ENCODE measurements at regions not wholly inside any gene's neighbourhood (a gene's known extent, or its start where the extent isn't known, plus 50 kb on each side); places are given as distances from the start of the nearest gene placed in this dataset.

DNA sequence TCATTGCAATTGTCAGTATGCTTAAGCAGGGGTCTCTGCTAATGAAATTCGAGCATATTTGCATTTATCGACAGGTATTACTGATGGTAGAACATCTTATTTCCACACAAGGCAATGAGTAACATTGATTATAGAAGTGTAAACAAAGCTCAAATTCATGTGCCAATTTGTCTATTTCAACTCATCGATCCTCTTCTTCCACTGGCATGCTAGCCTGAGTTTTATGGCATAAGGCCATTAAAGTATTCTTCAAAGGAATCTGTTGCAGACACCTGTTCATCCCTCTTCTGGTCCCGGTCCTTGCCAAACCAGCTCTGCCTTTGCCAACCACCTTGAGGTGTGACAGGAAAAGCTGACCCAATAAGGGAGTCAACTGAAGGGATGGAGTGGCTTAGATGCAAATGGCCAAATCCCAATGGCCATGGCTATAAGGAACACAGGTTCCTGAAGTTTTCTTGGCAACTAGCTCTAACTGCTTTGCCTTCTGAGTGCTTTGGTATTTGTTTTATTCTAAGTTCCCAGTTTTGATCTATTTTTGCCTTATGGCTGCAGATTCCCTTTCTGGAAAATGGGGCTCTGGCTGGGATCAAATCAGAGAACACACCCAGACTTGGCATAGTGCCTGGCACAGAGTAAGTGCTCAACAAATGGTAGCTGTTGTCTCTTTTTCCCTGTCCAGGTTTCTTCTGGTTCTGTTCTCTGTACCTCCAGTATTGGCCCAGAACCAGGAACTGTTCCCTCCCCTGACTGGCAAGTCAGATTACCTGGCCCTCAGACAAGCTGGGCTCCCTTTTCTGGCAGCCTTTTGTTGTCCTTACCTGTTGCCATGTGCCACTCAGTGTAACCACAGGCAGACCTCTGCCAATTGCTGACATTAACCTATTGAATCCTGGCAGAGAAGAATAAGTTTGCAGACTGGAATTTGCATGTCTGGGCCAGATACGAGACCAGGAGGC is 63.1 kb downstream of the RTL9 start:
- H3K4me3 ChIP-seq (ENCODE audit: low read length), result no peak overlapping the region
- DNase-seq (ENCODE audit: low read depth), result no peak
- TF ChIP-seq, protein P1, sequence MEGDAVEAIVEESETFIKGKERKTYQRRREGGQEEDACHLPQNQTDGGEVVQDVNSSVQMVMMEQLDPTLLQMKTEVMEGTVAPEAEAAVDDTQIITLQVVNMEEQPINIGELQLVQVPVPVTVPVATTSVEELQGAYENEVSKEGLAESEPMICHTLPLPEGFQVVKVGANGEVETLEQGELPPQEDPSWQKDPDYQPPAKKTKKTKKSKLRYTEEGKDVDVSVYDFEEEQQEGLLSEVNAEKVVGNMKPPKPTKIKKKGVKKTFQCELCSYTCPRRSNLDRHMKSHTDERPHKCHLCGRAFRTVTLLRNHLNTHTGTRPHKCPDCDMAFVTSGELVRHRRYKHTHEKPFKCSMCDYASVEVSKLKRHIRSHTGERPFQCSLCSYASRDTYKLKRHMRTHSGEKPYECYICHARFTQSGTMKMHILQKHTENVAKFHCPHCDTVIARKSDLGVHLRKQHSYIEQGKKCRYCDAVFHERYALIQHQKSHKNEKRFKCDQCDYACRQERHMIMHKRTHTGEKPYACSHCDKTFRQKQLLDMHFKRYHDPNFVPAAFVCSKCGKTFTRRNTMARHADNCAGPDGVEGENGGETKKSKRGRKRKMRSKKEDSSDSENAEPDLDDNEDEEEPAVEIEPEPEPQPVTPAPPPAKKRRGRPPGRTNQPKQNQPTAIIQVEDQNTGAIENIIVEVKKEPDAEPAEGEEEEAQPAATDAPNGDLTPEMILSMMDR (conservative IDR thresholded peaks at IDR 0.05; ENCODE audit: low read length), result no peak

DNA sequence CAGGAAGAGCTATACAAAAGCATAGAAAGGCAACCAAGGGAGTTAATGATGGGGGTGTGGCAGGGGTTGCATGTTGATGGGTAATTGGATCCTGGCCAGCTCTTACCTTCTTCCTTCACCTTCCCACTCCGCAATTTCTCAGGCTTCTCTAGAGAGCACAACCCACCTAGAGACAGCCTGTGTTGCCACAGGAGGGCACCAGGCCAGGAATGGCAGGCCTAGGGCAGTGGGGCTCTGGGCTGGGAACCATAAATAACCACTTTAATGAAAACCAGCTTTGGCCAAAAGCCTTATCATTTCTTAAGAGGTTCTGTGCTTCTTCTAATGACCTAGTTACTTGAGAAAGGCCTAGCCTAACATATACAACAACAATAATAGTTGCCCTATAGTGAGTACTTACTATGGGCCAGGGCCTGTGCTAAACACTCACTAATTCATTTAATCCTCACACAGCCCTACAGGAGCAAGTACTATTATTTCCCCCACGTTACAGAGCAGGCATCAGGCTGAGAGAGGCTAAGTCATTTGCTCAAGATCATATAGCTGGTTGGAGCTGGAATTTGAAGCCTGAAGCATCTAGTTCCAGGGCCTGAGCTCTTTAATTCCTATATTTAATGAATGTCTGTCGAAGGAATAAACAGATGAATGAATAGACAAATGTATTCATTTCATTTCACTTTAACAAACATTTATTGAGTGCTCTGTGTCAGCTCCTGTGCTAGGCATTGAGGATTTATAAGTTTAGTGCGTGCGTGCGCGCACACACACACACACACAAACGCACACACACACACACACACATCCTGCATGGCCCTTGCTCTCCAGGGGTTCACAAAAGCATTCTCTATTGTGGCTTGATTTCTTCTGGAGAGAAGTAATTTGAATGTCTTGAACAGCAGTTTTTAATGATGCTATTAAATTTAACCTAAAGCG is 66.8 kb downstream of the RTL9 start:
- TF ChIP-seq, protein P1 (conservative IDR thresholded peaks at IDR 0.05; ENCODE audit: low read length), result no peak
- DNase-seq (ENCODE audit: low read depth), result peak; percentile 40
- H3K4me3 ChIP-seq (ENCODE audit: low read length), result no peak overlapping the region

DNA sequence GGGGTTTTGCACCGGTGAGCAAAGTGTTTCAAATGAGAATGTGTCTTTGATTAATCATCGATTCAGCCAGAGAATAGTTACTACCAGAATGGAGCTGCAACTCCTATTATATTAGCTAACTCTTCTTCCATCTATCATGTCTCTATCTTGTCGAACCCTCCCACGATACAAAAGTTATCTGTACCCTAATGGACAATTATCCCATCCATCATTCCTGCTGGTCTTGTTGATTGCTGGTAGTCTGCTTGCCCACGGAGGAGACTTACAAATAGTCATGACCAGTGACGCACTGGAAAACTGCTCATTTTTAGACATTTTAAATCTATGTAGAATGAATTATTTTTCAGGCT is 67.5 kb downstream of the RTL9 start:
- TF ChIP-seq, protein P1 (conservative IDR thresholded peaks at IDR 0.05; ENCODE audit: low read length), result no peak
- no peak overlapping the region for H3K4me3 ChIP-seq (ENCODE audit: low read length)

DNA sequence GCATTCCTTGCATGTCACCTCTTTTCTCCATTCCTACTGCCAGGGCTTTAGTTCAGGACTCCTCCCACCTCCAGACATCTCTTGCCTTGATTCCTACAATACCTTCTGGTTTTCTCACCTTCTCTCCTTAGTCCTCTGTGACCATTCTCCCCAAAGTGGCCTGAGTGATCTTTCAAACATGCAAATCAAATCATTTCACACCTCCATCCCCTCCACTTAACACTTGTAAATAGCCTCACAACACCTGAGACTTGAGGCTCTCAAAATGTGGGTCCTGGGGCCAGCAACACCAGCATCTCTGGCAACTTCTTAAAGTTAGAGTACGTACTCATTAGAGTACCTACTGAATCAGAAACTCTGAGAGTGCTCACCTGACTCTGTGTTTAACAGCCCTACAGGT is 68.4 kb downstream of the RTL9 start:
- TF ChIP-seq, protein P1 (conservative IDR thresholded peaks at IDR 0.05; ENCODE audit: low read length), result no peak
- DNase-seq (ENCODE audit: low read depth), result no peak
- no peak overlapping the region for H3K4me3 ChIP-seq (ENCODE audit: low read length)

More for the DNA sequence above, 67.5 kb downstream of the RTL9 start:
- DNase-seq (ENCODE audit: low read depth), result no peak

DNA sequence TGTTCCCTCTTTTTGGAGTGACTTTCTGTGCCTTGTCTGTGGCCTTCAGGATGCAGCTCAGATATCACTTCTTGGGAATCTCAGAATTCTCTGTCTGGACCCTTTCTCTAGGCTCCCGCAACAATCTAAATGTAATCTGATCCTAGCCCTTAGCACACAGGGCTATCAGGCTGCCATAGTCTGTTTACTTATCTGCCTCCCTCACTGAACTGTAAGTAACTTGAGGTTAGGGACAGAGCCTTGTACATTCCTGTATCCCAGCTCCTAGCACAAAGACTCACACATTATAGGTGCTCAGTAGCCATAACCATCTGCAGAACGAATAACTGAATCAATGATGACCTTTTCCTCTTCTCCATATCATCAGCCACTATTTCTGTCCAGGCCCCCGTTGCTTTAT is 69.5 kb downstream of the RTL9 start:
- no peak for DNase-seq (ENCODE audit: low read depth)
- TF ChIP-seq, protein P1 (conservative IDR thresholded peaks at IDR 0.05; ENCODE audit: low read length), result no peak
- no peak overlapping the region for H3K4me3 ChIP-seq (ENCODE audit: low read length)

DNA sequence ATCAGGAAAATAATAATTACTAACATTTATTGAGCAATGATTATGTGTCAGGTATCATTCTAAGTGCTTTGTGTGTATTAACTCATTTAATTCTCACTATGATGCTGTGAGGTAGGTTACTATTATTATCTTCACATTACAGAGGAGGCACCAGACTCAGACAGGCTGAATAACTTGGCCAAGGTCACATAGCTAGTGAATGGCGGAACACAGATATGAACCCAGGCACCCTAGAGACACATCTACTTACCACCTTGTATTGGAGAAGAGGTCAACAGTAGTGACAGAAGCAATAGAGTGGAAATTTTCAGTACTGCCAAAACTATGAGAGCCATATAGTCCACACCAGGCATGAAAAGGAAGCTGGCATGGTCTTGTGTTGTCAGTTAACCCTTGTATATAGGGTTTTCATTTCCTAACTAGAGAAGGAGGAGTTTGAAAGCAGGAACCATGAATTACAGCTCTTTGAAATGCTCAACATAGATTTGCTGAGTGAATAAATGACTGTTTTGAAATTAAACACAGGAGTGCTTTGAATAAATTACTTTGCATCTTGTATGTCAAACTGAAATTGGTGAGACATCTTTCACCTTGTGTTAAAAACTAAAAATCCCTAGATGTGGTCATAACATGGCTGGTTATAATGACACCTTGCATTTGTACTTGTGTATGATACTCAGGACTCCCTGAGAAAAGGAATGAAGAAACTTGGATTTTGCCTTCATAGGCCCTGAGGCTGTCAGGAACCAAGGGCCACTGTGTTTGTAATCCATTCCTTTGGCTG is 71.8 kb downstream of the RTL9 start:
- no peak for DNase-seq (ENCODE audit: low read depth)
- TF ChIP-seq, protein P1 (conservative IDR thresholded peaks at IDR 0.05; ENCODE audit: low read length), result no peak

More for the DNA sequence above, 71.8 kb downstream of the RTL9 start:
- no peak overlapping the region for H3K4me3 ChIP-seq (ENCODE audit: low read length)

Data from AG10803 (cell line).